OCI-M1 (cell line): ENCODE measurements at regions not wholly inside any gene's neighbourhood (a gene's known extent, or its start where the extent isn't known, plus 50 kb on each side); places are given as distances from the start of the nearest gene placed in this dataset.
A peak's percentile ranks its signal among the peaks of the same experiment; 100 is the strongest.
"Not testable (repeated sequence)": the region's sequence is repeated elsewhere in the genome, so short reads cannot be mapped to it uniquely, and the experiment has no call there.

ENCODE experiments used
- DNase-seq: peaks from one replicate; lab custom pipeline; 2025; lab: John Stamatoyannopoulos, UW

DNA sequence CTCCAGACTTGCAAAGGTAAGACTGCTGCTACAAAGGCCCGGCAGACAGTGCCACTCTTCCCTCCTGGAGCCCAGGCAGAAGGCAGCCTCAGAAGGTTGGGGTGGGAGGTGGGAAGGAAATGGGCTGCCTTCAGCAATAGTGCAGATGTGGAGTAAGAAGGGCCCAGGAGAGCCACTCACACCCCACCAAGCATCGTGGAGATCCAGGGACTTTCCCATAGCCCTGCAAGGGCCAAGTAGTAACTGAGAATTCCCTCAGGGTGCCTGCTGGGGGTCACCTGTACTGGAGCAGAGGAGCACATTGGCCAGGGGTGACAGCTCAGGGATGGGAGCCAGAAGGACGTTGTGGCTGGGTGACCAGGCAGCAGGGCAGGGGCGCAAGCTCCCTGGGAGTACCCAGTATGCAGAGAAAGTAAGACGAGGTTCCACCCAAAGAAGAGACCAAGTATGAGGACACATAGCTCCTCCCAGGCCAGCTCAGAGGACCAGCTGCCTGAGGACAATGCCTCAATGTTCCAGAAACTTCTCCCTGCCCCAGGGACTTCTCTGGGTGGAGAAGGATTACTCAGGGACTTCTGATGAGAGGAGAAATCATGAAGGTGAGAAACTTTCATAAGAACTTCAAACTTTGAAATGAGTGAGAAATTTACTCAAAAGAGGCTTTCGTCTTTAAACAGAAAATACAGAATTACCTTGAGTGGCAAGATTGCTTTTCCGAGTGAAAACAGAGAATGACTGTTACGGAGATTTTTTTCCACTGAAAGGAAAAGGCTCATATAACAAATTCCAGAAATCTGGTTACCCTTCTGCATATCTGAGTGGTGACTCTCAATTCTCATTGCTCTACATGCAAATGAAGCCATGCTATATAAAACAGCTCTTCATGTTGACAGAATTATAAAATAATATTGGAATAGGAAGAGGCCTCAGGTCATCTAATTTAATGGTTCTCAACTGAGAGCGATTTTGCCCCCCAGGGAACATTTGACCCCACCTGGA, 87.9 kb upstream of the TRIO start:
- no peak for DNase-seq

DNA sequence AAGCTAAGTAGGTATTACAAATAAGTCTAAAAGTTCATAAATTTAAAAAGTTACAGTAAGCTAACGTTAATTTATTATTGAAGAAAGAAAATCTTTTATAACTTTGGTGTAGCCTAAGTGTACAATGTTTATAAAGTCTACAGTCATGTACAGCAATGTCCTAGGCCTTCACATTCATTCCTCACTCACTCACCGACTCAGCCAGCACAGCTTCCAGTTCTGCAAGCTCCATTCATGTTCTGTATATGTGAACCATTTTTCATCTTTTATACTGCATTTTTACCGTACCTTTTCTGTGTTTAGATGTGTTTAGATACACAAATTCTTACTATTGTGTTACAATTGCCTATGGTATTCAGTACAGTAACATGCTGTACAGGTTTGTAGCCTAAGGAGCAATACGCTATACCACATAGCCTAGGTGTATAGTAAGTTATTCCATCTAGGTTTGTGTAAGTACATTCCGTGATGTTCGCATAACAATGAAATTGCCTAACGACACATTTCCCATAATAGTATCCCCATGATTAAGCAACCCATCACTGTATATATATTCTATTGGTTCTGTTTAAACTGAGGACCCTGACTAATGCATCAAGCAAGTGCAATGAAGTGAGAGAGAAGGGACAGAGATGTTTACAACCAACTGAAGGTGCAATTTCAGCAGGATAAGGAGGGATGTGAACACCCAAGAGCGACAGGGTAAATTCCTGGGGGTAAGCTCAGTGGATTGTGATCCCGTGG, 88.9 kb upstream of the TRIO start:
- DNase-seq = no peak

DNA sequence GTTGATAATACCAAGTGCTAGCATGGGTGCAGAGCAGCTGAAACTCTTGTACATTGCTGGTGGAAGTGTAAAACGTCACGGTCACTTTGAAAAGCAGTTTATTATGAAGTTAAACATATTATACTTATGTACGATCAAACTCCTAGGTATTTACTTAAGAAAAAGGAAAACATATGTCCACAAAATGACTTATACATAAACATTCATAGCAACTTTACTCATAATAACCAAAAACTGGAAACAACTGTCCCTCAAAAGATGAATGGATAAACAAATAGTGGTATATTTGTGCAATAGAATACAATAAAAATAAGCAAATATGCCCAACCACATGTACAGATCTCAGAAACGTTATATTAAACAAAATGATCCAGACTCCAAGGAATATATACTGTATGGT, 92.3 kb upstream of the TRIO start:
- DNase-seq = no peak

DNA sequence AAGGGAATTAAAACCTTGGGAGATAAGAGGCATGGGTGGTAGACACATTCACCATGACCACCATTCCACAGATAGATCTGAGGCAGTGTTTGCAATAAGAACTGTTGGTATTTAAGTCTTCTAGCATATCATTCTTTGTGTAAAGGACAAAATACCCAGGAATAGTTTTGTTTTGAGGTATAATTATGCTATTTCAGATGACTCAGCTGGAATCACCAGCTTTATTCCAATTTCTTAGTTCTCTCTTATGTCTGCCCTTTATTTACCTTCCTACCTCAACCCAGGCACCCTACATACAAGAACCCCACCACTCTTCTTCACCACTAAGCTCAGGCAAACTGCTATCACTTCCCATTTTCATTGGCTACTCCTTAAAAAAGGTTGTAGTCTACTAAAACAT, 94.7 kb upstream of the TRIO start:
- no peak for DNase-seq

DNA sequence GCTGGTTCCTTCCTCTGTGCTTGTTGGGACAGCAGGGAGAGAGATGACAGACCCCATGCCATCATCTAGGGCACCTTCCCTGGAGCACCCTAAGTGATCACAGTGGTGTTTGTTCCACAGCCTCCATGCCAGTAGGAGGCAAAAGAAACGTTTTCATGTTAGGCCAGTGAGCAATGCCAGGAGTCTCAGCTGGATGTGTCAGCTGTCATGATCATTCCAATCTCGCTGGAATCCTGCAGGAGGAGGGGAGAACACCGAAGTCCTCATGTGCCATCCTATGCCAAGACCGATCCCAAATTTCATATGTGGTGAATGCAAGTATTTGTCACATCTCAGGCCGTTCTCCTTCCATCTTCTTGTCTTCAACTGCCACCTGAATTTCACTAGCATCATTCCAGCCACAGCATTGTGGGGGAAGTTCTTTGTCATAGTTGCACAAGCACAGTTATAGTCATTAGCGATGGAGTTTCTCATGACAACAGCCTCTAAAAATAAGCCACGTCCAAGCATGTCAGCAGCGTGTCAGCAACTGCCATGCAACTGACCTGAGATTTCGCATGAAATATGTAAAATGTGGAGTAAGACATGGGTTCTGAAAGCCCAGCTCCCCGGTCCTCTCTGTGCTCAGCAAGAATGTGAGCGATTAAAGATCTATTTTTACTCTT, 97.2 kb upstream of the DNAH5 start:
- DNase-seq = no peak

DNA sequence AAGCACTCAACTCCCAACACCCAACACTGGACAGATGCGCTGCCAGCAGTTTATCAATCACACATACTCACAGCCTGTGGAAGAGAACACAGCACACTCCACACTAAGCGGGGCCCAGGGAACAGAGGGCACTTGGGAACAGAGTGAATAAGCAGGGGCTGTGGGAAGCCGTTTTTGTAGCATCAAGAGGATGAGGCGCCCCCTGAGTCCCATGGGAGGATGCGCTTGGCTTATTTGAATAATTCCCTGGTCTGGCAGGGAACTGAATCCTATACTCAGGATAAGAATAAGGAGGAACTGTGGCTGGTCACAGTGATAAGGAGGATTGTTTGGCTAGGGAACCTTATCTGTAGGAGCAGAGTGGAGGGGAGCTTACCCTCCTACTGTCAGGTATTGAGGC, 96.1 kb upstream of the DNAH5 start:
- no peak for DNase-seq

DNA sequence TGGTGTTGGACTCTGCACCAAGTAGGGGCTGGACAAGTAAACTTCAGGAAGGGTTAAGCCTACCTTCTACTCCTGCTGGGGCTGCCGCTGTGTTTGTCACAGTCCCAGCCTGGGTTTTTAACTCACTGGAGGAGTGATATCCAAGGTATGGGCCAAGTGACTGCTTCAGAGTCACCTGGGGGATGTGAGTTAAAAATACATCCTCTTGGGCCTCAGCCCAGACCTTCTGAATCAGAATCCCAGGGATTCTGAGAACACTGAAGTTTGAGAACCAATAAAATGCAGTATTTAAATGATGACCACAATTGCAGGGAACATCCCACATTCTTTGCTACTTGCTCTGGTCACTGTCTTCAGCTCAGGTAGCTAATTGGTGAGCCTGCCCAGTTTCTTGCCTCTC, 95.1 kb upstream of the DNAH5 start:
- DNase-seq = no peak

DNA sequence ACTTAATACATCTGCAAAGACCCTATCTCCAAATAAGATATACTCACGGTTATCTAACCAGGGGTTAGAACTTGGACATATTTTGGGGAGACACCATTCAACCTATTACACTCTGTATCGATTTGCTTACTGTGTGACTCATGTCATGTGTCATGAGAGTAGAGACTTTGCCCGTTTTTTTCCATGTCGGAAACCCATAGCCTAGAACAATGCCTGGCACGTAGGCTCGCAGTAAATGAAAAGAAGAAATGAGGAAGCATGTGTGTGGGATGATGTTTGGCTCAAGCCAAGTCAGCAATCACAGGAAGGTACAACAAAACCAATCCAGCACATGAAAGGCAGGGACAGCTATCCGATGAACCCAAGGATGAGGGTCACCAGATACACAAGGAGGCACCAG, 94.6 kb upstream of the DNAH5 start:
- DNase-seq = no peak

DNA sequence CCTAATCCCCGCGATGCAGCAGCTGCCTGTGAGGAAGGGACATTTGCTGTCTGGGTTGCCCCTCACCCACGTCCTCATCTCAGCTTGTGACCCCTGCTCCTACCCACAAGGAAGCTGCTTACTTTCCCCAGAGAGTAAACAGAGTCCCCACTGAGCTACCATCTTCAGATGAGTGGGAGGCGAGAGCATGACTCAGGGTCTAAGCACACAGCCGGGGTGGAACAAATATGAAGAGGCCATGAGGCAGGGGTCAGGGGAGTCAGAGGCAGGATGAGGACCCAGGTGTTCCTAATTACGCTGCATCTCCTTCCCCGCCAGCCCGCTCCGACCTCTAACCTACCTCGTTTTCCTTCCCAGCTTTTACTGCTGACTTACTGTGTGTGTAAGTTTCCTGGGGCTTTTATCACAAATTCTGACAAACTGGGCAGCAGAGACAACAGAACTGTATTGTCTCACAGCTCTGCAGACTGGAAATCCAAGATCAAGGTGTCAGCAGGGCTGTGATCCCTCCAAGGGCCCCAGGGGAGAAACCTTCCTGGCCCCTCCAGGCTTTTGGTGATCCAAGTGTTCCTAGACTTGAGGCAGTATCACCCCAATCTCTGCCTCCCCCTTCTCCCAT, 94.0 kb upstream of the DNAH5 start:
- no peak for DNase-seq

DNA sequence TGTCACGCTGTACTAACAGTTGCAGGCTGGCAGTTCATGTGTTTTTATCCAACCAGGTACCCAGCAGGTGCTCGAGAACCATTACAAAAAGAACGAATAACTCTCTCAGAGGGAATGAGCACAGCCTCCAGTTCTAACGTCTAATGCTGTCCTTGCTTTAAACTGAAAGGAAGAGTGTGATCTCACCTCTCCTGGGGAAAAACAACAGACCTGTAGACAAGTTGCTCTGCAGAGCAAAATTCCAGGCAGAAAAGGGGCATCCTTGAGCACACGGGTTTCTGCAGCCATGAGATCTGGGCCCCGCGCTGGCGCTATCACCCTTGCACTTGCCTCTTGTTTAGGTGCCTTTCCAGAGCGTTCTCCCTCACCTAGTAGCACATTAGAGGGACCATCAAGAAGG, 92.5 kb upstream of the DNAH5 start:
- DNase-seq = no peak

DNA sequence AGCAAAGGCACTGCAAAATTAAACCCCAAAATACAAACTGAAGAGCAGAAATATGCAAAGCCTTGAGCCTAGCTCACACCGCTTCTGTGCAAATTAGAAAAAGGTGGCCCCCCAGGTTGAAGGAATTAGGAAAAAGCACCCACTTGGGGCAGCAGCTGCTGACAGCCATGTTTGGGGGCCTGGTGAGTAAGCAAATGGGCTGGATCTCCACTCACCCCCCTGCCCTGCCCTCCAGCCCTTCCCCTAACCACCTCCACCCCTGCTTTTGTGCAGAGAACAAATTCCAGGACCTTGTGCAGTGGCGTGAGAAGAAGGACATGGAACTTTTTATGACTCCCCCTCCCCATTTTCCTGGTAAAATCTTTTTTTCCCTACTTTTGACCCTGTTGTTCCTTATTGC, 92.0 kb upstream of the DNAH5 start:
- no peak for DNase-seq

DNA sequence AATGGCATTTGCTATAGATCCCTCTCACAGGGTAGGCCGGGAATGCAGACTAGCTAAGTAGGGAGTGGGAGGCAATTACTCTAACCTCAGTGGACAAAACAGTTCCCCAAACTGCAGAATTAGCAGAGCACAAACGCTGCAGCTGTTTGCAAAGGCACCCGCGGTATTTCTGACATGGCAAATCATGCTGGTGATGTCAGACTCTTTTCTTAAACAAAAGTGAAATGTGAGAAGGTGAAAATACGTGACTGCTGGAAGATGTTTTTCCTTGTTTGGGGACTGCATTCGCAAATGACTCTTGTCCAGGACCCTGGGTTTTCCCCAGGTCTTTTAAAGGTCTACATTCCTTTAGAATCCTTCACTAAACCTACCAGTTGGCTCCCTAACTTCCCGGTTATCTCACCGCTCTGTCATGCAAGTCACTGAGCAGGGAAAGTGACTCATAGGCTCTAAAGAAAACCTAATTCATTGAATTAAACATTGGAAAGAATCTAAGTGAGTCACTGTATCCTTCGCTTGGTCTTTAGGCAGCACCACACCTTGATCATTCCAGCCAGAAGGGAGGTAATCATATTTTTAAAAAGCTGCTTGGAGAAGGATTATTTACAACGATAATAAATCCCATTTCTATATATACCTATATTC, 91.5 kb upstream of the DNAH5 start:
- peak; percentile 47 for DNase-seq

DNA sequence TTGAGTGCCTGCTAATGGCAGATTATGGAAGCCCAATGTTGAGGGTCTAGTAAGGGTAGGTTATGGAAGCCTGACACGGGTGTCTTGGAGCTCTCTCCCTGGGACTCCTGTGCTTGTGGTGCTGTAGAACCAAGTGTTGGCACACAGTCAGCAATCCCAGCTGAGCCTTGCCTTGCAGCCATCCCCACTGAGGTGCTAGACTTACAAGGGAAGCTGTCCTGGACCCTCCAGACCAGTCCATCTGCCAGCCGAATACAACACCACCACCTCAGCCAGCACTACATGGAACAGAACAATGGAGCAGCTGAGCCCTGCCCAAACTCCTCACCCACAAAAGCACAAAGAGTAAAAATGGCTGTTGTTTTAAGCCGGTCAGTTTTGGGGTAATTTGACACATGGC, 90.5 kb upstream of the DNAH5 start:
- DNase-seq = no peak

DNA sequence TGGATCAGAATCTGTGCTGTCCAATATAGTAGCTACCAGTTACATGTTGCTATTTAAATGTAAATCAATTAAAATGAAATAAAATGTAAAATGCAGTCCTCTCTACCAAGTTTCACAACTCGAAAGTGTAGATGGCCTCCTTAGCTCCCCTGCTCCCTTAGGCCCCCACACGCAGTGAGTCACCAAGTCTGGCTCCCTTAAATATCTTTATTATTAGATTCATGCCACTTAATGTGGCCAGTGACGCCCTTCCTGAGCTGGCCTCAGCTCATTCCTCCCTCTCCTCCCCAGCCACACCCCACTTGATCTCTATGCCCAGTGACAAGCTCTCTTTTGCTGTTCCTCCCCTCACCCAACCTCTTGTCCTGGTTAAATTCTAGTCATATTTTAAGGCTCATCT, 88.4 kb upstream of the DNAH5 start:
- no peak for DNase-seq

DNA sequence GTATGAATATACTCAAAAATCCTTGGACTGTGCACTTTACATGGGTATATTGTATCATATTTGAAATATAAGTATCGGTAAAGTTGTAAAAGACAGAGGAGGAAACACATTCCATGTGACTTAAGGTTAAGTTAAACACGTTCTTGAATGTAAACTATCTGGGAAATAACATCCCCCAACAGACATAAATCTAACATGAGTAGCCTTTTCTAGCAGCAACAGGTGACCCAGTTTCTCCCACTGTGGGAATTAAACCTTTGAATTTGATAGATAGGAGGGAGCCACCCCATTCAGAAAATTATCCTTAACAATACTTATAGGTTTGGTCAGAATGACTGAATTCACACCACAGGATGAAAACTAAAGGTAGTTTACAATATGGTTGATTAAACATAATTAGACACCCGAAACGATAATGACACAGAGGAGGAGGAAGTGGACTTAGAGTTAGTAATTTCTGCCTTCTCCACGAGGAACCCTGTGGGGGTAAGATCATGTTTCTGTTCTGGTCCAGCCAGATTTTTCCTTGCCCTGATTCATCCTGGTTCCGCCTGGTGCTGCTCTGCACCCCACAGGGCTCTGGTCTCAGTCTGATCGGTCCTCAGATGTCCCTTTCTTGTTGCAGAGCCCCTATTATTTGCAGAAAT, 84.6 kb upstream of the DNAH5 start:
- no peak for DNase-seq

DNA sequence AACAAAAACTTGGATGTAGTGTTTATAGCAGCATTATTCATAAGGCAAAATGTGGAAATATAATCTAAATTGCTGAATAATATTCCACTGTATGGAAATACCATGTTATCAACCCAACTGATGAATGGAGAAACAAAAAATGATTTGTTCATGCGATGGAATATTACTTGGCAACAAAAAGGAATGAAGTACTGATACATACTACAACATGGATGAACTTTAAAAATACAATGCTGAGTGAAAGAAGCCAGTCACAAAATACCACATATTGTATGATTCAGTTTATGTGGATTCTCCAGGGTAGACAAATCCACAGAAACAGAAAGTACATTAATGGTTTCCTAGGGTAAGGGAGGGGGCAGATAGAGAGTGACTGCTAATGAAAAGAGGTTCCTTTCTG, 83.7 kb upstream of the DNAH5 start:
- no peak for DNase-seq

DNA sequence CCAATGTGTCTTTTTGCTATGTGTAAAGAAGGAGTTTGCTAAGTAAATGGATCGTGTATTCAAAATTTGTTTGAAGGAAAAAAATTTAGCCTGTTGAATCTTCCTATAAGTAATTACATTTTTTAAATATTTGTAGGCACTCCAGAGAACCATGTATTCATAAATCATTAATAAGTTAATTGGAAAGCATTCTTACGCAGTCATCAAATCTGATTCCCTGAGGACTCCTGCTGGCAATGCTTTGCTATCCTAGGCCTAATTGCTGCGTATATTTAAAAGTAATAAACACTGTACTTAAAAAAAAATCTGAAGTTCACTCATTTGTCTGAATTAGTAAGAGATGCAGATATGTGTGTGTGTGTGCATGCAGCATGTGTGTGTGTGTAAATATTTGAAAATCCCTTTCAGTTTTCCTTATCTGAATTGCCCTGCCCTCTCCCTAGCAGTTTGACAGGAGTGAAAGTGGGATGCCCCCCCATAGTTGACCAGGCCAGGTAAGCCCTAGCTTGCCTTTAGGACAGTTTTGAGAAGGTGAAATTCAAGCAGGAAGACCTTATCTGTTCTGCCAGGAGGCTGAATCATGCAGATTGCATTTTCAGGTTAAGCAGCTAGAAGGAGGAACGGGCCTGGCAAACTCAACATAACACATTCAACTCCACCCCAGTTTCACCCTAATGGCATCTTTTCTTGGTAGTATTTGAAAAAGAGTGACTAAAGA, 81.2 kb upstream of the DNAH5 start:
- no peak for DNase-seq

DNA sequence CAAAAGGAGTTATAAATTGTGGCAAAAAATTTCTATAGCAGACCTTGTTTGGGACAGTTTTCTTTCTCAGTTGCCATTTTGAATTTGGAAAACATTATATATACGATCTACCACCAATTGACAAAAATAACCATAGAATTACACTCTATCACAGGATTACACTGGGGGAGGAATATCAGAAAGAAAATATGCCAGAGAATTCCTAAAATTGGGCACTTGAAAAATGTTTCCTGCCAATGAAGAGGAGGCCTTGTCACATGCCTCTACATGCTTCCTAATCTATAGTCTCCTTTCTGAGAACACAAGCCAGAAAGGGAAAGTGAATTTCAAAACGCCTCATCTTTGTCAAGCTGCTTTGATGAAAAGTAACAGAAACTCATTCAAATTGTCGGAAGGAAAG, 78.5 kb upstream of the DNAH5 start:
- no peak for DNase-seq

DNA sequence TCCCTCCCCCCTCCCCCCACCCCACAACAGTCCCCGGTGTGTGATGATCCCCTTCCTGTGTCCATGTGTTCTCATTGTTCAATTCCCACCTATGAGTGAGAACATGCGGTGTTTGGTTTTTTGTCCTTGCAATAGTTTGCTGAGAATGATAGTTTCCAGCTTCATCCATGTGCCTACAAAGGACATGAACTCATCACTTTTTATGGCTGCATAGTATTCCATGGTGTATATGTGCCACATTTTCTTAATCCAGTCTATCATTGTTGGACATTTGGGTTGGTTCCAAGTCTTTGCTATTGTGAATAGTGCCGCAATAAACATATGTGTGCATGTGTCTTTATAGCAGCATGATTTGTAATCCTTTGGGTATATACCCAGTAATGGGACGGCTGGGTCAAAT, 76.5 kb upstream of the DNAH5 start:
- not testable (repeated sequence) for DNase-seq

DNA sequence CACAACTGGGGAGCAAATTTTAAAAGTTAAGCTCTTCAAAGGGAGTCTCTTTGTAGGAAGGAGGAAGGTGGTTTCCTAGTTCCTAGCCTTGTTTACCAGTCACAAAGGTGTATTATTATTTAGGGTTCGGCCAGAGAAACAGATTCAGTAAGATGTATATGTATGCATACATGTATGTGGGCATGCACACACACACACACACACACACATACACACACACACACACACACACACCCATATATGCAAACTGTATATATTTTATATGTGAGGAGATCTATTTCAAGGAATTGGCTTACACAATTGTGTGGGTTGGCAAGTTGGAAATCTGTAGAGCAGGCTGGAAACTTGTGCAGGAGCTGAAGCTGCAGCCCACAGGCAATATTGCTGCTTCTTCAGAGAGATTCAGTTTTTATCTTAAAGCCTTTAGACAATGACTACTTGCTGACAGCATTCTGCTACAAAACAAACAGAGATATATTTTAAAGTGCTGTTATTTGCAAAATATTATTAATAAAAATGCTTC, 75.3 kb upstream of the DNAH5 start:
- DNase-seq = no peak
